Small intestine (tissue), 7 donors: ENCODE measurements at regions not wholly inside any gene's neighbourhood (a gene's known extent, or its start where the extent isn't known, plus 50 kb on each side); places are given as distances from the start of the nearest gene placed in this dataset.

Experiments
- DNase-seq, 2 donors: peaks; one replicate each; pipeline versions ENCODE4 v3.0.0 to v3.0.0-alpha.2; 2013
- FAIRE-seq: peaks from 2 replicates; lab custom pipeline; 2012; peaks lifted over from hg19 to GRCh38; lab: Jason Lieb, UNC
- H3K27ac ChIP-seq, 3 donors: one replicate each; pipeline ENCODE4 v1.5.1; 2013; ENCODE audit warnings: low read length in 2 of 3, mild to moderate bottlenecking in 2 of 3, control low read depth in 1 of 3, inconsistent platforms in 1 of 3, low read depth in 1 of 3, moderate library complexity in 1 of 3
- H3K27me3 ChIP-seq, 3 donors: one replicate each; pipeline ENCODE4 v1.6.1; 2013; ENCODE audit warnings: low read length in 3 of 3, inconsistent platforms in 1 of 3; ENCODE audit not compliant: control insufficient read depth in 3 of 3, insufficient read depth in 3 of 3
- H3K36me3 ChIP-seq, 3 donors: one replicate each; pipeline ENCODE4 v1.6.1; 2013; ENCODE audit warnings: low read length in 3 of 3, inconsistent platforms in 1 of 3, low read depth in 1 of 3, mild to moderate bottlenecking in 1 of 3, moderate library complexity in 1 of 3; ENCODE audit not compliant: control insufficient read depth in 3 of 3, insufficient read depth in 2 of 3
- H3K4me1 ChIP-seq, 3 donors: one replicate each; pipeline ENCODE4 v1.6.1; 2013; ENCODE audit warnings: low read length in 2 of 3, inconsistent platforms in 1 of 3, low read depth in 1 of 3, mild to moderate bottlenecking in 1 of 3, moderate library complexity in 1 of 3; ENCODE audit not compliant: control insufficient read depth in 3 of 3, insufficient read depth in 2 of 3
- H3K4me3 ChIP-seq, 3 donors: one replicate each; pipeline ENCODE4 v1.5.1; 2013; ENCODE audit warnings: low read length in 3 of 3, control low read depth in 1 of 3, inconsistent platforms in 1 of 3, low read depth in 1 of 3, mild to moderate bottlenecking in 1 of 3, moderate library complexity in 1 of 3
- H3K9me3 ChIP-seq, 2 donors: one replicate each; pipeline ENCODE4 v1.6.1; 2013; ENCODE audit warnings: low read depth in 1 of 2, low read length in 1 of 2; ENCODE audit not compliant: control insufficient read depth in 2 of 2, insufficient read depth in 1 of 2
- WGBS, 3 donors: extraction: QIAGEN DNeasy Blood & Tissue Kit; methylation state at CpG; one replicate each; pipeline ENCODE4 v1.1.7; 2013; 5-methylcytosine and 5-hydroxymethylcytosine counted together
- donor health status: healthy with polysubstance abuse.
- donor health status: control.
- donor health status: control.
- donor health status: Bipolar disorder and iron deficiency.
- donor health status: healthy.

DNA sequence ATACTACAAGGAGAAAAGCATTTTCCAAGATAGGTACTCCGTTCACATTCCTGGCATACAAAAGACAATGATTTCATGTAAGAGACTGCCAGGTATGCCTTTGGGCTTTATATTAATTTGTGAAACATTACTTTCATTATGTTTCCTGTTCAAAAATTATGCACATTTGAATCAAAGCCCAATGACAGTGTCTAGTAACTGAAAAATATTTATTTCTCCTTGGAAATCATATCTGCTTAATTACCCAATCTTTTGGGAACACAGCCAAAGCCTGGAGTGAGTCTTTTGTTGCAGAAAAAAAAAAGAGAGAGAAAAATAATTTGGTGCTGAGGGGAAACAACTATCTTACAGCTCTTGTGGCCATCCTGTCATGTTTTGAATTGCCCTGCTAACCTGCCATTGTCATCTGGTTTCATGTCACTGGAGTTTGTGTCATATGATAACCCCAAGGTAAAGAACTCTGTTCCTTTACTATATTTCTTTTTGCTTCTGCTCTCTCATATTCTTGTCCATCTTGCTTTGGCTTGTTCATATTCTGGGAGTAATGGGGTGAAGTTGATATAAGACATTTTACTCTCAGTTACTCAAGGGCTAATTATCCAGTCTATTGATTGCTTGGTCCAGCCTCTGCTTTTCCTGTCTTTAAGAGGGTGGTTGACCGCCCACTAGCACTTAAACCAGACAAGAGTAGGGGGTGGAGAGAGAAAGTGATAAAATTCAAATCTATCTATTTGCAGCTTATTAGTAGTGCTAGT is 238.3 kb upstream of the NUDT12 start:
- 42 to 50% (median 43%) methylated on average over 2 of the region's 2 CpGs for WGBS, 3 donors
- Histone ChIP-seq H3K4me1 (no peaks in the 10 kb centered on the region), H3K27me3 (no peaks in the 10 kb centered on the region), H3K4me3 (no peak overlapping the region), H3K9me3 (peaks cover 0 to 6% of the 10 kb centered on the region in 2 donors), H3K36me3 (no peaks in the 10 kb centered on the region), H3K27ac (no peak overlapping the region)
- FAIRE-seq: no peak
- DNase-seq: no peak

DNA sequence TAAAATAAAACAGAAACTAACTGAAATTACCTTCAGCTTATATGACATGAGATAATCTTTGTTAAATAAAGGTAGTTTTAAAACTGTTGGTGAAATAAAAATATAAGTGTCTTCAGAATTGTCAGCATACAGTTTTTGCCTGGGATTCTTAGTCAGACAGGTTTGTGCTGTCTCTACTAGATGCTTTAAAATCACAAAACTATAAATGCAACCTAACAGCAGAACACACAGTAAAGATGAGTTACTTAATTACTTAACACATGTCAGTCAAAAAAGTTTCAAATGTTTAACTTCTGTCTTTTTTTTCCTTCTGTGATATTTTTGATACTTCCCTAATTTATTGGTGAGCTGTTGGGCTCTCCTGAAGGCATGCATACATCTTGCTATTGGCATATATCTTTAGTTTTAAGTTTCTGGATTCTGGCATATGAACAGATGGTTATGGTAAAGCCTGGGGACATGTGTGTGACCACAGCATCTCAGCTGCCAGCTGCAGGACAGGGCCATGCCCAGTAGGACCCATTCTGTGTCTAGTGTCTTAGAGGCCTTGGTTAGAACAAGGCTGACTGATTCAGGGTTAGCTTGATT is 231.1 kb upstream of the NUDT12 start:
- Histone ChIP-seq H3K4me3 (no peak overlapping the region), H3K27ac (no peak overlapping the region), H3K9me3 (peaks cover 0 to 31% of the 10 kb centered on the region in 2 donors), H3K36me3 (no peaks in the 10 kb centered on the region), H3K27me3 (no peaks in the 10 kb centered on the region), H3K4me1 (no peaks in the 10 kb centered on the region)
- DNase-seq (no peak), FAIRE-seq (no peak)

DNA sequence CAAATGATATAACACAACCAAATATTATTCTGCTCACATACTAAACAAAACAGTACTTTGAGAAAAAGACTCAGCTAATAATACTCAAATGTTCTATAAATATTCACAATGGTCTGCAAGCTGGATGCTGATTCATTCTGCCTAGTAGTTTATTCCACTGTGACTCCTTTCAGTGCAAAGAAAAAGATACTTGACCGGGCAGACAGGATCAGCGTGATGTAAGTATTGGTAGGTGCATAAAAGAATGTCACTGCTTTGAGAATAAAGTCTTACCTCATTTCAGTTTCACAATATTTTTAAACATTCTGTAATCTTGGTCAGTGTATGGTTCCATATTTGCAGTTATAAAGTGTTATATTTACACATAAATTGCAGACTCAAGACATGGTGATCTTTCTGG is 223.0 kb upstream of the NUDT12 start:
- no peaks in the 10 kb centered on the region for H3K4me1 ChIP-seq
- DNase-seq (no peak), FAIRE-seq (no peak)
- no peaks in the 10 kb centered on the region for H3K27me3 ChIP-seq
- 84 to 92% (median 89%) methylated on average over 2 of the region's 2 CpGs for WGBS, 3 donors
- H3K4me3 ChIP-seq: no peak overlapping the region
- no peak overlapping the region for H3K27ac ChIP-seq
- H3K36me3 ChIP-seq: no peaks in the 10 kb centered on the region
- H3K9me3 ChIP-seq: peaks cover 0 to 10% of the 10 kb centered on the region in 2 donors

DNA sequence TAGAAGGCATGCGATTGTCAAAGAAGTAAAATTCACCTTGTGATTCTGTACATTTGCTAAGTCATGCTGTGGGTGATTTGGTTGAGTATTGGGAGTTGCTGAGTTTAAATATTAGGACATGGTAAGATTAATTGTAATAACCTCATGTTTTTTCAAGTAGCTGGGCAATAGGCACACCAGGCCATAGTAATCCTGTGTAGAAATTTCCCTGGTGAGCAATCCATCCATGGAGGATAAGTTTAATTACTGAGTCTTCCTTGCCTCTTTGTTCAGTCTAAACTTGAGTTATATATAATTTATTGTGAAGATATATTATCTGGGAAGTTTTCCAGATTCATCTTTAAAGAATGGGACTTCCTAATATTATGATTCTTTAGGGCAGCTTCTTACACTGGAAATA is 221.1 kb upstream of the NUDT12 start:
- 91 to 93% (median 92%) methylated on average over 1 of the region's 1 CpG for WGBS, 3 donors
- H3K4me3 ChIP-seq: no peak overlapping the region
- H3K4me1 ChIP-seq: no peaks in the 10 kb centered on the region
- H3K9me3 ChIP-seq: peaks cover 0 to 4% of the 10 kb centered on the region in 2 donors
- DNase-seq (no peak), FAIRE-seq (no peak)
- no peaks in the 10 kb centered on the region for H3K27me3 ChIP-seq
- no peak overlapping the region for H3K27ac ChIP-seq
- no peaks in the 10 kb centered on the region for H3K36me3 ChIP-seq

DNA sequence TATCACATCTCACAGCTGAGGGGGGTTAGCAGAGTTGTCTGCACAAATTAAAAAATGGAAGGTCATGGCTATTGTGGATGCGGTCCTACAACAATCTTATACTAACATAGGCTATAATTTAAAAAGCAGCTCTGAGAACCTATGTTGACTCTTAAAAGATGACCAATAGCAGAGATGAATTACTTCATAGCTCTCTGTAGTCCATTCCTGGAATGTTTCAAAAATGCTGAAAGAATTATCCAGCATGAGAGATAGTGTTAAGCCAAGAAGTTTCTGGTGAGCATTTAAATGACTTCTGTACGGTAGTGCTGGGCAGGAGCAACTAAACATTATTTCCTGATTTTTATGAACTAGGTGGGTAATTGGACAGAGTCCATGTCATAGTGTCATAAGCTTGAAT is 218.2 kb upstream of the NUDT12 start:
- Histone ChIP-seq H3K27me3 (no peaks in the 10 kb centered on the region), H3K4me3 (no peak overlapping the region), H3K36me3 (no peaks in the 10 kb centered on the region), H3K27ac (no peak overlapping the region), H3K9me3 (peaks cover 0 to 4% of the 10 kb centered on the region in 2 donors), H3K4me1 (no peaks in the 10 kb centered on the region)
- WGBS, 3 donors: 68 to 76% (median 72%) methylated on average over 2 of the region's 2 CpGs
- FAIRE-seq (no peak), DNase-seq (no peak)

DNA sequence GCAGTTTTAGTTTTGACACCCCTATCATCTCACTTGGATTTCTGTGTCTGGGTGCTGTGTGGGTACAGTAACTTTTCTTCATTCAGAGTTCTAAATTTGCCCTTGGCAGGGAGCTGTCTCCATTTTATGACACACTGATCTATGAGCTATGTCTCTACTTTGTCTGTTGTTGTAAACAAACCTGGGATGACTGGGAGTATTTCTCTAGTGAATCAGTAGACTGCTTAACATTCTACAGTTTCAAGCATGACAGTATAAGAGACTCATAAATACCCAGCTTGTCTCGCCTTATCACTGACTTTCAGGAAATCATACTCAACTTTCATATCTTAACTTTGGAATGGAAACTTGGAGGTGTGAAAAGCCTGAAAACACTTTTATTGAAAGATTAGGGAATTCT is 212.1 kb upstream of the NUDT12 start:
- FAIRE-seq: no peak
- Histone ChIP-seq H3K4me3 (no peak overlapping the region), H3K27ac (no peak overlapping the region), H3K4me1 (no peaks in the 10 kb centered on the region), H3K27me3 (no peaks in the 10 kb centered on the region), H3K9me3 (peaks cover 0 to 4% of the 10 kb centered on the region in 2 donors), H3K36me3 (no peaks in the 10 kb centered on the region)
- peak in 1 of 2 donors; percentile 11 for DNase-seq
- WGBS, 3 donors: 28 to 65% (median 48%) methylated on average over 1 of the region's 1 CpG

DNA sequence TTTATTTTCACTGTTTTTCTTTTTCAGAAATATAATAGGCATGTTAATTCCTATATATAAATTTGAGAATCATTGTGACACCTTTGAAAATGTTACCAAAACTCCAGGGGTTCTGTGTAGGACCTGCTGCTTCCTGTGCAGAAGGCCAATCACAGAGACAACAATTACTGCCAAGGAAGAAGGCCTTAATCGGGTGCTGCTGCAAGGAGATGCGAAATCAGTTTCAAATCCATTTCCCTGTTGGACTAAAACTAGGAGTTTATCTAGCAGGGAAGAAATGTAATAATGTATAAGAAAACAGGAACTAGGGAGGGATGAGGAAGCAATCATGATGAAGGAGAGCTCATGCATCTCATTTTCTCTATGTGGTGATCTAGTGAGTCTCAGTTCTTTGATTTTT is 209.7 kb upstream of the NUDT12 start:
- Histone ChIP-seq H3K36me3 (no peaks in the 10 kb centered on the region), H3K27ac (no peak overlapping the region), H3K27me3 (no peaks in the 10 kb centered on the region), H3K9me3 (no peaks in the 10 kb centered on the region), H3K4me1 (no peaks in the 10 kb centered on the region), H3K4me3 (no peak overlapping the region)
- FAIRE-seq (no peak), DNase-seq (no peak)
- 89 to 96% (median 92%) methylated on average over 2 of the region's 2 CpGs for WGBS, 3 donors

DNA sequence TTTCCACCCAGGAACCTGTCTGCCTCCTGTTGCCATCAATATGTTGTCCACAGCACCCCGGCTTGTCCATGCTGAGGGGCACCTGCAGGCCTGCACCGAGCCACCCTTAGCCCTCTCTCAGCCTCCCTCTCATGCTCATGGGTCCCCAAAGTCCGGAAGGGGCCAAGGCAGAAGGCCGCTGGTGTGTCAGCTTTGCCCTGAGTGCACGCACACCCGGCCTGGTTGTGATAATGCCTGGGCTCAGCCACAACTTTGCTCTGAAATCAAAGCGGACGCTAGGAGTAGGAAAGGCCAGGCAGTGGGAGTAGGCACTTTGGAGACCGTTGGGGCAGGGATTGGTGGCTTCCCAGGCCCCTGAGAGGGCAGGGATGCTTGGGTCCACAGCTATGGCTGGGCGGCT is 201.8 kb upstream of the NUDT12 start:
- DNase-seq (no peak), FAIRE-seq (no peak)
- no peak overlapping the region for H3K27ac ChIP-seq
- H3K4me1 ChIP-seq: no peaks in the 10 kb centered on the region
- H3K9me3 ChIP-seq: no peaks in the 10 kb centered on the region
- H3K27me3 ChIP-seq: no peaks in the 10 kb centered on the region
- WGBS, 3 donors: 76 to 86% (median 83%) methylated on average over 10 of the region's 10 CpGs
- no peaks in the 10 kb centered on the region for H3K36me3 ChIP-seq
- H3K4me3 ChIP-seq: no peak overlapping the region
